Uterus (tissue), 2 donors: ENCODE measurements at regions not wholly inside any gene's neighbourhood (a gene's known extent, or its start where the extent isn't known, plus 50 kb on each side); places are given as distances from the start of the nearest gene placed in this dataset.

ENCODE experiments used
- POLR2A ChIP-seq, 2 donors: fragments of 450-650 bp; IDR thresholded peaks; one replicate each; pipeline ENCODE4 v1.6.1; 2016; ENCODE audit warnings: antibody characterized with exemption in 2 of 2, mild to moderate bottlenecking in 1 of 2, moderate library complexity in 1 of 2
- TF ChIP-seq, protein P1 (sequence below), 4 experiments: fragments of 200-600 bp in 2 of 4; fragments of 450-650 bp in 2 of 4; sonication (generic) in 2 of 4; IDR thresholded peaks; one replicate each; pipeline ENCODE4 v1.5.1; 2016 to 2019; ENCODE audit warnings: antibody characterized with exemption in 4 of 4, mild to moderate bottlenecking in 2 of 4, moderate library complexity in 1 of 4

DNA sequence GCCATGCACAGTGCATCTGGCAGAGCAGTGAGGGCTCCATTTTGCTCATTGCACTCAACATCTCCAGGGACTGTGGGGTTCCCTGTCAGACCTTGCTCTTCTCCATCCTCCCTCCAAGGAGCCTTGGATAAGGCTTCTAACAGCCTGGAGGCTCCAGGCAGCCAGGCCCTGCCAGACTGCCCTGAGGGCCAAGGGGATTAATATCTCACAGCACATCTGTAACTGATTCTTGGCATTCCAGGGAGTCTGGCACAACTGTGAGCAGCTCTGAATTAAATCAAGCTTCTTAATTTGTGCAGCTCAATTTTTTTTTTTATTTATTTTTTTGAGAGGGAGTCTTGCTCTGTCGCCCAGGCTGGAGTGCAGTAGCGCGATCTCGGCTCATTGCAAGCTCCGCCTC, 224.5 kb upstream of the PGRMC2 start:
- TF ChIP-seq POLR2A (IDR thresholded peaks at IDR 0.05): no peak
- TF ChIP-seq, protein P1, sequence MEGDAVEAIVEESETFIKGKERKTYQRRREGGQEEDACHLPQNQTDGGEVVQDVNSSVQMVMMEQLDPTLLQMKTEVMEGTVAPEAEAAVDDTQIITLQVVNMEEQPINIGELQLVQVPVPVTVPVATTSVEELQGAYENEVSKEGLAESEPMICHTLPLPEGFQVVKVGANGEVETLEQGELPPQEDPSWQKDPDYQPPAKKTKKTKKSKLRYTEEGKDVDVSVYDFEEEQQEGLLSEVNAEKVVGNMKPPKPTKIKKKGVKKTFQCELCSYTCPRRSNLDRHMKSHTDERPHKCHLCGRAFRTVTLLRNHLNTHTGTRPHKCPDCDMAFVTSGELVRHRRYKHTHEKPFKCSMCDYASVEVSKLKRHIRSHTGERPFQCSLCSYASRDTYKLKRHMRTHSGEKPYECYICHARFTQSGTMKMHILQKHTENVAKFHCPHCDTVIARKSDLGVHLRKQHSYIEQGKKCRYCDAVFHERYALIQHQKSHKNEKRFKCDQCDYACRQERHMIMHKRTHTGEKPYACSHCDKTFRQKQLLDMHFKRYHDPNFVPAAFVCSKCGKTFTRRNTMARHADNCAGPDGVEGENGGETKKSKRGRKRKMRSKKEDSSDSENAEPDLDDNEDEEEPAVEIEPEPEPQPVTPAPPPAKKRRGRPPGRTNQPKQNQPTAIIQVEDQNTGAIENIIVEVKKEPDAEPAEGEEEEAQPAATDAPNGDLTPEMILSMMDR (IDR thresholded peaks at IDR 0.05): no peak
